ENCODE measurements at regions not wholly inside any gene's neighbourhood (a gene's known extent, or its start where the extent isn't known, plus 50 kb on each side); places are given as distances from the start of the nearest gene placed in this dataset.

DNA sequence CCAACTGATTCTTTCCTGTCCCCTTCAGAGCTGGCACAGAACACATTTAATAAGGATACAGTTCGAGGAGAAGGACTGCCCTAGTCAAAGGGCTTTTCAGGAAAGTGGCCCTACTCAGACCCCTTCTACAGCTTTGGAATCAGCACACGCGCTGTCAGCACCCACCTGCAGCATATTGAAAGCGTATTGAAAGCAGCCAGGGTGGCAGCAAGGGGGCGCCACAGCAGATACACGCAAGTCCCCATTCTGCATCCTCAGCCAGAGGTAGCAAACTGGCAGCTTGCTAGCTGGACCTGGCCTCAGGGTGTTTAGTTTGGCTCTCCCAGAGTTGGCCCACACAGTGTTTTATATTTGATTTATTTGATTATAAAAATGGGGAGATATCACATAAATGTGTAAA is 101.0 kb upstream of the NT5C1B start:
- intact Hi-C loops (cut with DNase I; ENCODE audit: low total_unique reads), result no loop called here
- in situ Hi-C loops (cut with MboI; ENCODE audit: low pct_ligation_motif_present in 1 of 4, low pct_unique_long_range_greater_than_20kb in 1 of 4, low sequenced_read_pairs in 3 of 4), result no loop called here
- H3K27ac ChIP-seq, result no peak overlapping the region
- no peak for TF ChIP-seq EP300 (IDR thresholded peaks at IDR 0.05; ENCODE audit: low read depth)
- TF ChIP-seq POLR2A (IDR thresholded peaks at IDR 0.05), result no peak
- TF ChIP-seq, protein P1, sequence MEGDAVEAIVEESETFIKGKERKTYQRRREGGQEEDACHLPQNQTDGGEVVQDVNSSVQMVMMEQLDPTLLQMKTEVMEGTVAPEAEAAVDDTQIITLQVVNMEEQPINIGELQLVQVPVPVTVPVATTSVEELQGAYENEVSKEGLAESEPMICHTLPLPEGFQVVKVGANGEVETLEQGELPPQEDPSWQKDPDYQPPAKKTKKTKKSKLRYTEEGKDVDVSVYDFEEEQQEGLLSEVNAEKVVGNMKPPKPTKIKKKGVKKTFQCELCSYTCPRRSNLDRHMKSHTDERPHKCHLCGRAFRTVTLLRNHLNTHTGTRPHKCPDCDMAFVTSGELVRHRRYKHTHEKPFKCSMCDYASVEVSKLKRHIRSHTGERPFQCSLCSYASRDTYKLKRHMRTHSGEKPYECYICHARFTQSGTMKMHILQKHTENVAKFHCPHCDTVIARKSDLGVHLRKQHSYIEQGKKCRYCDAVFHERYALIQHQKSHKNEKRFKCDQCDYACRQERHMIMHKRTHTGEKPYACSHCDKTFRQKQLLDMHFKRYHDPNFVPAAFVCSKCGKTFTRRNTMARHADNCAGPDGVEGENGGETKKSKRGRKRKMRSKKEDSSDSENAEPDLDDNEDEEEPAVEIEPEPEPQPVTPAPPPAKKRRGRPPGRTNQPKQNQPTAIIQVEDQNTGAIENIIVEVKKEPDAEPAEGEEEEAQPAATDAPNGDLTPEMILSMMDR (IDR thresholded peaks at IDR 0.05), result no peak
- TF ChIP-seq POLR2AphosphoS5 (IDR thresholded peaks at IDR 0.05), result no peak
- no peaks in the 10 kb centered on the region for H3K36me3 ChIP-seq
- H3K4me3 ChIP-seq, result no peak overlapping the region
- DNase-seq, result no peak
- H3K27me3 ChIP-seq, result no peaks in the 10 kb centered on the region
- 86% methylated on average over 6 of the region's 6 CpGs; no CpG with 5 or more reads in 1 of the 2 donors for WGBS, 2 donors (ENCODE audit: low coverage in 1 of 2)
- no peaks in the 10 kb centered on the region for H3K4me1 ChIP-seq
- no peaks in the 10 kb centered on the region for H3K9me3 ChIP-seq

DNA sequence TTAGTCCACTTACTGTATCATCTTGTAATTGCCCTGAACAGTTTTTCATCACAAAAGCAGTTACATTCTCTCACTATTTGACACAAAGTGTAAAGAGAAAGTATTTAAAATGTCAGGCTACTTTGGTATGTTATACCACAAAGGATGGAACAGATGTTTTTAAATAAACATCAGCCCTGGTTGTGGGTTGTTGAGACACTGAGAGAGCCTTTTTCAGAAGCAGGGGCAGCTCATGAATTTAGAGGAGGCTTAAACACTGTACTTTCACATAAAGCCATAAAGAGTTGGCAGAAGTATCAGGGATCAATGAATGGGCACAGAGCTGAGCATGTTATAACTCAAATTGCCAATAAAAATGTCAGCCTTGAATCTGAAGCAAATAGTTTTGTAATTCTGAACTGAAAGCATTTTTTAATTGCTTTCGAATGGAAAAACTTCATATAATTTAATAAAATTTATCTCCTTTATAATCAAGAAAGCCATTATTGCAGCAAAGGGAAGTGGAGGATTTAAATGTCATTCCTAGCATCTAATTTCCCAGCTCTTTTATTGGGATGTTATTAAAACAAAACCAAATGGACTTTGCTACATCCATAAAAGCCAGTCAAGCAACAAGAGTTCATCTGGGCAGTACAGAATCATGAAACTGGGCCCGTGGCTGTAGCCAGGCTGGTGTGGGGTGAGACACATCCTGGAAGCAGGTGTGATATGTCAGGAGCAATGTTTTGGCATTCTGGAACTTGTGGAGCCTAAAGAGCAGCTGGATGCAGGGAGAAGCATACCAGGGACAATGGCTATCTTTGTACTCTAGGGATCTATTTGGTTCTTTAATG is 95.1 kb upstream of the NT5C1B start:
- TF ChIP-seq EP300 (IDR thresholded peaks at IDR 0.05; ENCODE audit: low read depth) (no peak), POLR2AphosphoS5 (IDR thresholded peaks at IDR 0.05) (no peak), POLR2A (IDR thresholded peaks at IDR 0.05) (no peak)
- TF ChIP-seq, protein P1 (IDR thresholded peaks at IDR 0.05), result no peak
- Histone ChIP-seq H3K27ac (peak overlapping the region in 1 of 4 donors; percentile 10), H3K4me3 (no peak overlapping the region), H3K9me3 (no peaks in the 10 kb centered on the region), H3K4me1 (peaks cover 3 to 16% (median 14%) of the 10 kb centered on the region in 4 donors), H3K27me3 (no peaks in the 10 kb centered on the region), H3K36me3 (no peaks in the 10 kb centered on the region)
- in situ Hi-C loops (cut with MboI; ENCODE audit: low pct_ligation_motif_present in 1 of 4, low pct_unique_long_range_greater_than_20kb in 1 of 4, low sequenced_read_pairs in 3 of 4) (no loop called here), intact Hi-C loops (cut with DNase I; ENCODE audit: low total_unique reads) (no loop called here)
- peak; percentile 13 for DNase-seq
- 30 to 40% methylated on average over 1 to 2 of the region's 2 CpGs for WGBS, 2 donors (ENCODE audit: low coverage in 1 of 2)

DNA sequence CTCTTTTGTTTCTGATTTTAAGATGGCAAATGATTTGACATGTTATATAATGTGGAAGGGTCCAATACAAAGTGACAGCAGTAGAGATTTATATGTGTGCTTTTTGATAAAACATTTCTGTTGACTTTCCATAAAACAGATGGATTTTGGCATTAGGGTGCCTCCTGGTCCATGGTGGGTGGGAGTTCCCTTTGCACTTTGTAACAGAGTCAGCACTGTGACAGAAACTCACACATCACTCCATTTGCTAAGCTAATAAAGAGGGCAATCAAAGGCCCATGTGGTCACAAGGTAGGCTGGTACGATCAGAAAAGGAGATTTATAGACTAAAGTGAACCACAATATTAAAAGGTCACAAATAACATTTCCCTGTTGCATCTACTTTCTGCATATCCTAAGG is 93.3 kb upstream of the NT5C1B start:
- in situ Hi-C loops (cut with MboI; ENCODE audit: low pct_ligation_motif_present in 1 of 4, low pct_unique_long_range_greater_than_20kb in 1 of 4, low sequenced_read_pairs in 3 of 4) (no loop called here), intact Hi-C loops (cut with DNase I; ENCODE audit: low total_unique reads) (no loop called here)
- Histone ChIP-seq H3K4me3 (no peak overlapping the region), H3K27ac (no peak overlapping the region), H3K4me1 (peaks cover 3 to 16% (median 14%) of the 10 kb centered on the region in 4 donors), H3K9me3 (no peaks in the 10 kb centered on the region), H3K36me3 (no peaks in the 10 kb centered on the region), H3K27me3 (no peaks in the 10 kb centered on the region)
- TF ChIP-seq EP300 (IDR thresholded peaks at IDR 0.05; ENCODE audit: low read depth) (no peak), POLR2A (IDR thresholded peaks at IDR 0.05) (no peak), POLR2AphosphoS5 (IDR thresholded peaks at IDR 0.05) (no peak)
- TF ChIP-seq, protein P1 (IDR thresholded peaks at IDR 0.05), result no peak
- 47% methylated on average over 1 of the region's 1 CpG; no CpG with 5 or more reads in 1 of the 2 donors for WGBS, 2 donors (ENCODE audit: low coverage in 1 of 2)
- DNase-seq, result no peak

DNA sequence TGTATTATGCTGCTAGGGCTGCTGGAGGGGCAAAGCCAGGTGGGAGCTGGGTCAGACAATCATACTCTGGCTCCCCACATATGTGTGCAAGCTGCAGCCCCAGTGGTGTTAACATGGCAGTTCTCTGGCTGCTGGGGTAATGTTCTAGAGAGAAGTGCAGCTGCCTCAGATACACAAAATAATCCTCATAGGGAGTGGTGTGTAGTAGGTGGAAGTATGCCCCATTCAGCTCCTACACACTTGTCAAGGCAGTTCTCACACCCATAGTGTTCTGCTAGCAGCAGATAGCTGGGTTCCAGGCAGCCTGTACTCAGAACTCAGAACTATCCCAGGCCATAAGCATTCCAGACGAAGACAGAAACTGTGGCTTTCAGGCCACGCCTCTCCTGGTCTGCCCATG is 87.9 kb upstream of the NT5C1B start:
- peaks cover 6 to 15% of the 10 kb centered on the region in 2 donors for H3K9me3 ChIP-seq
- no peaks in the 10 kb centered on the region for H3K27me3 ChIP-seq
- in situ Hi-C loops (cut with MboI; ENCODE audit: low pct_ligation_motif_present in 1 of 4, low pct_unique_long_range_greater_than_20kb in 1 of 4, low sequenced_read_pairs in 3 of 4) (no loop called here), intact Hi-C loops (cut with DNase I; ENCODE audit: low total_unique reads) (no loop called here)
- no peak overlapping the region for H3K4me3 ChIP-seq
- TF ChIP-seq, protein P1 (IDR thresholded peaks at IDR 0.05), result no peak
- no peak for TF ChIP-seq EP300 (IDR thresholded peaks at IDR 0.05; ENCODE audit: low read depth)
- WGBS, 2 donors (ENCODE audit: low coverage in 1 of 2), result 100% methylated on average over 1 of the region's 2 CpGs; no CpG with 5 or more reads in 1 of the 2 donors
- DNase-seq, result no peak
- H3K4me1 ChIP-seq, result no peaks in the 10 kb centered on the region
- H3K36me3 ChIP-seq, result no peaks in the 10 kb centered on the region
- H3K27ac ChIP-seq, result no peak overlapping the region
